HepG2 (cell line): ENCODE measurements at regions not wholly inside any gene's neighbourhood (a gene's known extent, or its start where the extent isn't known, plus 50 kb on each side); places are given as distances from the start of the nearest gene placed in this dataset.

Source experiments
- ATAC-seq: fragments of 200-7000 bp; cut with Tn5 transposase; 3 replicates; pipeline ENCODE4 v1.9.1; 2020; ENCODE audit warnings: mild to moderate bottlenecking, moderate library complexity
- BruUV-seq: library from RNA; stranded (reverse); fragments of 400-500 nt; replicated peaks from 2 replicates; lab custom pipeline; 2021; lab: Mats Ljungman, UMichigan
- CTCF ChIA-PET: fragments of 300-600 bp; formaldehyde crosslinking; extraction: SDS; loops from one replicate; lab custom pipeline; 2021; ENCODE audit warnings: low total read pairs, inconsistent platforms, low intra/inter-chr PET ratio; lab: Yijun Ruan, JAX
- POLR2A ChIA-PET: fragments of 350-600 bp; sonication (Branson Sonifier 250); formaldehyde crosslinking; loops from one replicate; lab custom pipeline; 2020; ENCODE audit warnings: antibody characterized with exemption, inconsistent platforms; lab: Yijun Ruan, JAX
- DNase-seq: peaks from one replicate; pipeline ENCODE4 v3.0.0-alpha.2; 2015; ENCODE audit warnings: low spot score
- FAIRE-seq: peaks from 3 replicates; lab custom pipeline; 2011; peaks lifted over from hg19 to GRCh38; lab: Jason Lieb, UNC
- H2AFZ ChIP-seq: one replicate; pipeline ENCODE4 v1.6.1; 2011; ENCODE audit warnings: low read length, inconsistent platforms
- H3K27ac ChIP-seq: fragments of 300-600 bp; 3 replicates; pipeline ENCODE4 v1.8.0; 2011; ENCODE audit warnings: mixed run types, mild to moderate bottlenecking, mixed read lengths, low read length, inconsistent platforms; ENCODE audit not compliant: insufficient read depth; ENCODE audit errors: extremely low read length
- H3K27me3 ChIP-seq, 2 experiments: fragments of 200-600 bp in 1 of 2; 2 replicates in 1 of 2; 3 replicates in 1 of 2; pipeline versions ENCODE4 v1.6.0 to v1.8.0; 2011; ENCODE audit warnings: low read length in 2 of 2, mild to moderate bottlenecking in 2 of 2, moderate library complexity in 2 of 2, inconsistent platforms in 1 of 2; ENCODE audit not compliant: insufficient read depth in 2 of 2, control insufficient read depth in 1 of 2
- H3K36me3 ChIP-seq, 2 experiments: fragments of 200-600 bp in 1 of 2; replicated peaks in 1 of 2; 2 replicates in 1 of 2; 3 replicates in 1 of 2; pipeline versions ENCODE4 v1.5.1 to v1.8.0; 2011; ENCODE audit warnings: low read length in 2 of 2, inconsistent platforms in 1 of 2; ENCODE audit not compliant: insufficient read depth in 2 of 2, control insufficient read depth in 1 of 2
- H3K4me1 ChIP-seq: 2 replicates; pipeline ENCODE4 v1.5.1; 2012; ENCODE audit warnings: low read length, inconsistent platforms; ENCODE audit not compliant: insufficient read depth
- H3K4me2 ChIP-seq: 2 replicates; pipeline ENCODE4 v1.6.0; 2011; ENCODE audit warnings: low read depth, low read length, inconsistent platforms
- H3K4me3 ChIP-seq, 3 experiments: fragments of 200-600 bp in 1 of 3; sonication (generic), shearing (Covaris generic) in 1 of 3; replicated peaks in 1 of 3; 2 replicates each; pipeline ENCODE4 v1.5.1; 2011 to 2016; ENCODE audit warnings: low read length in 3 of 3, inconsistent platforms in 2 of 3, low read depth in 2 of 3, mild to moderate bottlenecking in 2 of 3, control low read depth in 1 of 3, mixed read lengths in 1 of 3; ENCODE audit not compliant: insufficient read depth in 1 of 3
- H3K79me2 ChIP-seq: one replicate; pipeline ENCODE4 v1.6.1; 2011; ENCODE audit warnings: low read length, inconsistent platforms; ENCODE audit not compliant: insufficient read depth
- H3K9ac ChIP-seq: 2 replicates; pipeline ENCODE4 v1.6.0; 2011; ENCODE audit warnings: mild to moderate bottlenecking, low read depth, low read length, inconsistent platforms; ENCODE audit not compliant: insufficient read depth
- H3K9me3 ChIP-seq: 2 replicates; pipeline ENCODE4 v1.5.1; 2012; ENCODE audit warnings: mild to moderate bottlenecking, low read length
- H4K20me1 ChIP-seq: 2 replicates; pipeline ENCODE4 v1.6.0; 2011; ENCODE audit warnings: inconsistent platforms, mild to moderate bottlenecking, low read length, moderate library complexity; ENCODE audit not compliant: insufficient read depth
- AHDC1 ChIP-seq: sonication (generic); formaldehyde crosslinking; IDR thresholded peaks from 2 replicates; pipeline ENCODE4 v1.5.1; 2020; ENCODE audit warnings: mild to moderate bottlenecking, missing genetic modification reagents, borderline replicate concordance
- CCDC6 ChIP-seq: sonication (generic); formaldehyde crosslinking; IDR thresholded peaks from 2 replicates; pipeline ENCODE4 v1.8.1; 2022; ENCODE audit warnings: mild to moderate bottlenecking, missing genetic modification reagents, moderate library complexity
- HIC2 ChIP-seq: sonication (generic); formaldehyde crosslinking; IDR thresholded peaks from 2 replicates; pipeline ENCODE4 v1.9.0; 2022; ENCODE audit warnings: low read depth, missing genetic modification reagents
- KLF16 ChIP-seq, 2 experiments: sonication (generic) in 1 of 2; formaldehyde crosslinking in 1 of 2; IDR thresholded peaks; 2 replicates each; pipeline versions ENCODE4 v1.6.1 to v1.8.0; 2016 to 2023; ENCODE audit warnings: missing genetic modification reagents in 2 of 2, missing compliant biosample characterization in 1 of 2
- MLLT10 ChIP-seq: sonication (generic); formaldehyde crosslinking; IDR thresholded peaks from 2 replicates; pipeline ENCODE4 v1.4.0; 2020; ENCODE audit warnings: missing genetic modification reagents
- POLR2AphosphoS2 ChIP-seq: IDR thresholded peaks from 2 replicates; pipeline ENCODE4 v1.6.1; 2011; ENCODE audit warnings: low read depth, low read length, improper control_type of control experiment
- TBP ChIP-seq: sonication (generic); formaldehyde crosslinking; IDR thresholded peaks from 2 replicates; pipeline ENCODE4 v1.5.0; 2020; ENCODE audit warnings: missing genetic modification reagents
- TEF ChIP-seq: sonication (generic); formaldehyde crosslinking; IDR thresholded peaks from 2 replicates; pipeline ENCODE4 v1.5.0; 2020; ENCODE audit warnings: missing genetic modification reagents
- ZBTB42 ChIP-seq: sonication (generic); formaldehyde crosslinking; IDR thresholded peaks from 2 replicates; pipeline ENCODE4 v1.5.0; 2020; ENCODE audit warnings: mild to moderate bottlenecking, missing genetic modification reagents
- ZNF512B ChIP-seq: sonication (generic); formaldehyde crosslinking; IDR thresholded peaks from 2 replicates; pipeline ENCODE4 v1.5.1; 2020; ENCODE audit warnings: missing genetic modification reagents, mild to moderate bottlenecking, borderline replicate concordance
- ZNF580 ChIP-seq: IDR thresholded peaks from 2 replicates; pipeline ENCODE4 v1.6.1; 2016; ENCODE audit warnings: low read depth, borderline replicate concordance
- ZNF703 ChIP-seq: sonication (generic); formaldehyde crosslinking; IDR thresholded peaks from 2 replicates; pipeline ENCODE4 v1.5.1; 2020; ENCODE audit warnings: missing genetic modification reagents, mild to moderate bottlenecking, moderate library complexity, borderline replicate concordance
- ZNF747 ChIP-seq: sonication (generic); formaldehyde crosslinking; IDR thresholded peaks from 2 replicates; pipeline ENCODE4 v1.8.1; 2023; ENCODE audit warnings: missing genetic modification reagents, mild to moderate bottlenecking, borderline replicate concordance
- ZNF776 ChIP-seq: sonication (generic); formaldehyde crosslinking; IDR thresholded peaks from 2 replicates; pipeline ENCODE4 v1.4.0; 2020; ENCODE audit warnings: mild to moderate bottlenecking, missing genetic modification reagents
- WGBS: methylation state at CpG from one replicate; pipeline ENCODE4 v1.1.6; 2017; ENCODE audit warnings: low lambda C conversion rate; 5-methylcytosine and 5-hydroxymethylcytosine counted together
- in situ Hi-C: cut with HindIII; loops from 2 replicates; pipeline ENCODE4 v1.10.0; 2017; ENCODE audit warnings: low pct_unique_long_range_greater_than_20kb; ENCODE audit not compliant: extremely low pct_ligation_motif_present
- intact Hi-C: fragments of 100-400 bp; cut with micrococcal nuclease; formaldehyde crosslinking; loops from one replicate; pipeline ENCODE4 v1.10.0; 2022; ENCODE audit not compliant: unreplicated experiment

GRCh38 chr5:54754878-54755277 lies 230.5 kb downstream of the ESM1 start:
- Histone ChIP-seq H3K4me3 (no peak overlapping the region), H4K20me1 (no peaks in the 10 kb centered on the region), H3K9me3 (no peaks in the 10 kb centered on the region), H3K36me3 (no peaks in the 10 kb centered on the region), H3K4me1 (no peaks in the 10 kb centered on the region), H3K79me2 (no peaks in the 10 kb centered on the region), H3K27me3 (no peaks in the 10 kb centered on the region), H3K9ac (no peak overlapping the region), H3K27ac (no peak overlapping the region), H3K4me2 (no peak overlapping the region), H2AFZ (no peak overlapping the region)
- POLR2A ChIA-PET: no interaction called here
- 50% methylated on average over 2 of the region's 2 CpGs for WGBS
- CTCF ChIA-PET: no interaction called here
- TF ChIP-seq ZNF580 (CRISPR knock-in tag): no peak
- no peak for TF ChIP-seq ZBTB42 (CRISPR knock-in tag)
- no peak for TF ChIP-seq AHDC1
- no peak for TF ChIP-seq ZNF747 (CRISPR knock-in tag)
- TF ChIP-seq MLLT10 (CRISPR knock-in tag): no peak
- TF ChIP-seq HIC2 (CRISPR knock-in tag): no peak
- TF ChIP-seq CCDC6 (CRISPR knock-in tag): no peak
- TF ChIP-seq ZNF776 (CRISPR knock-in tag): no peak
- TF ChIP-seq POLR2AphosphoS2: no peak
- no peak for TF ChIP-seq KLF16 (CRISPR knock-in tag; IDR thresholded peaks at IDR 0.05)
- TF ChIP-seq ZNF703: no peak
- no peak for TF ChIP-seq ZNF512B (CRISPR knock-in tag)
- no peak for TF ChIP-seq TBP (CRISPR knock-in tag)
- no peak for TF ChIP-seq TEF (CRISPR knock-in tag)
- no TSS peak for BruUV-seq
- in situ Hi-C loops: no loop called here
- ATAC-seq (no peak), FAIRE-seq (no peak), DNase-seq (no peak)
- intact Hi-C loops: no loop called here
